IMR-90 (cell line): ENCODE measurements at regions not wholly inside any gene's neighbourhood (a gene's known extent, or its start where the extent isn't known, plus 50 kb on each side); places are given as distances from the start of the nearest gene placed in this dataset.

Source experiments
- ATAC-seq: fragments of 200-7000 bp; cut with Tn5 transposase; 2 replicates; pipeline ENCODE4 v1.9.1; 2020; ENCODE audit warnings: low read depth, mild to moderate bottlenecking, moderate library complexity
- BruUV-seq: library from RNA; stranded (reverse); fragments of 400-500 nt; replicated peaks from 2 replicates; lab custom pipeline; 2021; lab: Mats Ljungman, UMichigan
- CTCF ChIA-PET: fragments of 300-600 bp; formaldehyde crosslinking; extraction: SDS; loops from one replicate; lab custom pipeline; 2021; ENCODE audit warnings: antibody characterized with exemption; lab: Yijun Ruan, JAX
- POLR2A ChIA-PET: fragments of 300-600 bp; sonication (Branson Sonifier 250); formaldehyde crosslinking; loops from one replicate; lab custom pipeline; 2022; ENCODE audit warnings: antibody characterized with exemption; ENCODE audit not compliant: unreplicated experiment; lab: Charles Lee
- DNase-seq: peaks from one replicate; pipeline ENCODE4 v3.0.0; 2013
- H2AFZ ChIP-seq: replicated peaks from 2 replicates; pipeline ENCODE3; 2013; ENCODE audit warnings: low read length, mild to moderate bottlenecking; ENCODE audit not compliant: poor library complexity
- H2AK5ac ChIP-seq: 2 replicates; pipeline ENCODE4 v1.6.1; 2013; ENCODE audit warnings: low read depth, low read length, inconsistent platforms
- H2AK9ac ChIP-seq: replicated peaks from 2 replicates; pipeline ENCODE3; 2013; ENCODE audit warnings: mild to moderate bottlenecking, low read depth, low read length, moderate library complexity; ENCODE audit not compliant: poor library complexity
- H2BK120ac ChIP-seq: 2 replicates; pipeline ENCODE4 v1.6.1; 2013; ENCODE audit warnings: low read depth, low read length, inconsistent platforms
- H2BK15ac ChIP-seq: 3 replicates; pipeline ENCODE4 v1.6.1; 2013; ENCODE audit warnings: low read depth, low read length, inconsistent platforms
- H2BK20ac ChIP-seq: 2 replicates; pipeline ENCODE4 v1.6.1; 2013; ENCODE audit warnings: low read depth, mild to moderate bottlenecking, inconsistent platforms, low read length, moderate library complexity
- H2BK5ac ChIP-seq: 2 replicates; pipeline ENCODE4 v1.6.1; 2013; ENCODE audit warnings: mild to moderate bottlenecking, low read depth, low read length, inconsistent platforms; ENCODE audit not compliant: poor library complexity, severe bottlenecking
- H3K14ac ChIP-seq: replicated peaks from 2 replicates; pipeline ENCODE4 v1.6.1; 2013; ENCODE audit warnings: low read depth, low read length, inconsistent platforms
- H3K18ac ChIP-seq: 2 replicates; pipeline ENCODE4 v1.6.1; 2013; ENCODE audit warnings: low read depth, low read length, control low read depth
- H3K23ac ChIP-seq: 2 replicates; pipeline ENCODE4 v1.6.1; 2013; ENCODE audit warnings: low read depth, low read length, inconsistent platforms
- H3K27ac ChIP-seq: 2 replicates; pipeline ENCODE4 v1.5.1; 2013; ENCODE audit warnings: mild to moderate bottlenecking, control low read depth, low read length; ENCODE audit not compliant: insufficient read depth
- H3K27me3 ChIP-seq: 2 replicates; pipeline ENCODE4 v1.6.1; 2013; ENCODE audit warnings: low read length; ENCODE audit not compliant: control insufficient read depth, insufficient read depth
- H3K36me3 ChIP-seq: 2 replicates; pipeline ENCODE4 v1.6.1; 2013; ENCODE audit warnings: low read length, mixed read lengths; ENCODE audit not compliant: control insufficient read depth, insufficient read depth
- H3K4ac ChIP-seq: 2 replicates; pipeline ENCODE4 v1.6.1; 2013; ENCODE audit warnings: low read depth, low read length, inconsistent platforms
- H3K4me1 ChIP-seq: 2 replicates; pipeline ENCODE4 v1.6.1; 2013; ENCODE audit warnings: low read length, mixed read lengths; ENCODE audit not compliant: control insufficient read depth, insufficient read depth
- H3K4me2 ChIP-seq: 2 replicates; pipeline ENCODE4 v1.6.1; 2013; ENCODE audit warnings: low read depth, mild to moderate bottlenecking, control low read depth, low read length, moderate library complexity
- H3K4me3 ChIP-seq: 2 replicates; pipeline ENCODE4 v1.5.1; 2013; ENCODE audit warnings: low read depth, mild to moderate bottlenecking, control low read depth, low read length, moderate library complexity; ENCODE audit not compliant: insufficient read depth
- H3K56ac ChIP-seq: 2 replicates; pipeline ENCODE4 v1.6.1; 2013; ENCODE audit warnings: low read length, inconsistent platforms; ENCODE audit not compliant: insufficient read depth; ENCODE audit errors: extremely low read depth
- H3K79me1 ChIP-seq, 2 experiments: 2 replicates each; pipeline ENCODE4 v1.6.1; 2013; ENCODE audit warnings: low read length in 2 of 2, inconsistent platforms in 1 of 2, low read depth in 1 of 2
- H3K9ac ChIP-seq: 2 replicates; pipeline ENCODE4 v1.6.1; 2013; ENCODE audit warnings: low read depth, low read length, control low read depth
- H3K9me1 ChIP-seq: 2 replicates; pipeline ENCODE4 v1.6.1; 2013; ENCODE audit warnings: low read length, inconsistent platforms; ENCODE audit not compliant: insufficient read depth
- H3K9me3 ChIP-seq: 2 replicates; pipeline ENCODE4 v1.6.1; 2013; ENCODE audit warnings: low read length; ENCODE audit not compliant: control insufficient read depth, insufficient read depth
- H4K20me1 ChIP-seq: 2 replicates; pipeline ENCODE4 v1.6.1; 2013; ENCODE audit warnings: low read length, inconsistent platforms; ENCODE audit not compliant: insufficient read depth
- H4K5ac ChIP-seq: 2 replicates; pipeline ENCODE4 v1.6.1; 2013; ENCODE audit warnings: mild to moderate bottlenecking, low read depth, low read length, control low read depth
- H4K8ac ChIP-seq, 2 experiments: 2 replicates each; pipeline ENCODE4 v1.6.1; 2013; ENCODE audit warnings: low read depth in 2 of 2, low read length in 2 of 2, control low read depth in 1 of 2, inconsistent platforms in 1 of 2
- H4K91ac ChIP-seq: 2 replicates; pipeline ENCODE4 v1.6.1; 2013; ENCODE audit warnings: low read depth, low read length, inconsistent platforms; ENCODE audit not compliant: insufficient read depth
- WGBS, 2 experiments: methylation state at CpG; one replicate each; pipeline versions ENCODE4 v1.1.5 to v1.1.7; 2013; ENCODE audit warnings: missing lambda C conversion rate in 2 of 2; ENCODE audit not compliant: insufficient read length in 1 of 2; ENCODE audit errors: extremely low coverage in 2 of 2; 5-methylcytosine and 5-hydroxymethylcytosine counted together
- dilution Hi-C: fragments of 300-500 bp; cut with HindIII; formaldehyde crosslinking; loops from one replicate; pipeline ENCODE4 v1.14.3; 2018; ENCODE audit warnings: low sequenced_read_pairs; ENCODE audit not compliant: unreplicated experiment
- in situ Hi-C: fragments of 300-500 bp; cut with MboI; formaldehyde crosslinking; loops from 3 replicates; pipeline ENCODE4 v1.14.3; 2019; ENCODE audit warnings: low sequenced_read_pairs, inconsistent platforms, mixed read lengths
- intact Hi-C: fragments of 100-400 bp; cut with micrococcal nuclease; formaldehyde crosslinking; loops from 2 replicates; pipeline ENCODE4 v1.10.0; 2022
- TF ChIP-seq, protein P1 (sequence below): fragments of 150-350 bp; IDR thresholded peaks from 2 replicates; pipeline ENCODE4 v1.6.1; 2016; ENCODE audit warnings: low read depth, mild to moderate bottlenecking, low read length, moderate library complexity, borderline replicate concordance

DNA sequence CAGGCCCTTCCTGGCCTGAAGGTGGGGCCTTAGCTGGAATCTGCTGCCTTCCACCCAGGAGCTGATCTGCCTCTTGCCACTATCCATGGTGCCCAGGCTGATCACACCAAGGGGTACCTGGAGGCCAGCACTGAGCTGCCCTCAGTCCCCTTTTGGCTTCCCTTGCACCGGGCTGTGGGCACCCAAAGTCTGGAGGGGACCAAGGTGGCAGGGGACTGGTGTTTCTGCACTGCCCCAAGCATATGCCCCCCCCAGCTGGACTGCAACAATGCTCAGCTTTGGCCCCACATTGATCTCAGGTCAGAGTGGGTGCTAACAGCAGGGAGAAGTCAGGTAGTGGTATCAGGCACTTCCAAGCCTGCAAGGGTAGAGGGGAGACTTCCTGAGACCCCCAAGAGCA, 902.6 kb upstream of the EPHA6 start:
- Histone ChIP-seq H2BK20ac (no peak overlapping the region), H3K23ac (no peak overlapping the region), H3K27ac (no peak overlapping the region), H3K9me3 (peaks cover 2% of the 10 kb centered on the region; the same call in 1 of the 2 replicates), H3K56ac (no peak overlapping the region), H3K27me3 (no peaks in the 10 kb centered on the region), H3K9ac (no peak overlapping the region), H4K20me1 (no peaks in the 10 kb centered on the region), H2AK5ac (no peak overlapping the region), H4K5ac (no peak overlapping the region), H2AFZ (no peak overlapping the region), H3K4me1 (no peaks in the 10 kb centered on the region), H4K91ac (no peak overlapping the region), H2BK15ac (no peak overlapping the region), H3K9me1 (no peaks in the 10 kb centered on the region), H3K4me2 (no peak overlapping the region), H2BK5ac (no peak overlapping the region), H3K36me3 (no peaks in the 10 kb centered on the region), H3K79me1 (no peaks in the 10 kb centered on the region), H3K4me3 (no peak overlapping the region), H2BK120ac (no peak overlapping the region), H4K8ac (no peak overlapping the region), H3K18ac (no peak overlapping the region), H3K14ac (no peak overlapping the region), H3K4ac (no peak overlapping the region), H2AK9ac (peak overlapping the region; percentile 55)
- ChIA-PET POLR2A (no interaction called here), CTCF (no interaction called here)
- intact Hi-C loops = no loop called here
- 40% methylated on average over 1 of the region's 1 CpG; no CpG with 5 or more reads in 1 of the 2 experiments for WGBS, 2 experiments
- dilution Hi-C loops = no loop called here
- in situ Hi-C loops = no loop called here
- DNase-seq = no peak
- TF ChIP-seq, protein P1, sequence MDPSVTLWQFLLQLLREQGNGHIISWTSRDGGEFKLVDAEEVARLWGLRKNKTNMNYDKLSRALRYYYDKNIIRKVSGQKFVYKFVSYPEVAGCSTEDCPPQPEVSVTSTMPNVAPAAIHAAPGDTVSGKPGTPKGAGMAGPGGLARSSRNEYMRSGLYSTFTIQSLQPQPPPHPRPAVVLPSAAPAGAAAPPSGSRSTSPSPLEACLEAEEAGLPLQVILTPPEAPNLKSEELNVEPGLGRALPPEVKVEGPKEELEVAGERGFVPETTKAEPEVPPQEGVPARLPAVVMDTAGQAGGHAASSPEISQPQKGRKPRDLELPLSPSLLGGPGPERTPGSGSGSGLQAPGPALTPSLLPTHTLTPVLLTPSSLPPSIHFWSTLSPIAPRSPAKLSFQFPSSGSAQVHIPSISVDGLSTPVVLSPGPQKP = no peak
- no peak for ATAC-seq
- no TSS peak for BruUV-seq
